ENCODE measurements at regions not wholly inside any gene's neighbourhood (a gene's known extent, or its start where the extent isn't known, plus 50 kb on each side); places are given as distances from the start of the nearest gene placed in this dataset.

- DNase-seq (ENCODE audit: low read depth in 2 of 2), result no peak
Measured at GRCh38 chr18:26703170-26703930, 155.0 kb upstream of the KCTD1 start.

- DNase-seq (ENCODE audit: low read depth in 2 of 2), result no peak
Measured at GRCh38 chr18:26702086-26702485, 153.7 kb upstream of the KCTD1 start.

- DNase-seq (ENCODE audit: low read depth in 2 of 2), result no peak
Measured at GRCh38 chr18:26700728-26701127, 152.4 kb upstream of the KCTD1 start.

- DNase-seq (ENCODE audit: low read depth in 2 of 2), result no peak
Measured at GRCh38 chr18:26700201-26700600, 151.8 kb upstream of the KCTD1 start.

GRCh38 chr18:26697186-26697884 lies 149.0 kb upstream of the KCTD1 start:
- no peak for DNase-seq (ENCODE audit: low read depth in 2 of 2)

- DNase-seq (ENCODE audit: low read depth in 2 of 2), result no peak
Measured at GRCh38 chr18:26696786-26697185, 148.4 kb upstream of the KCTD1 start.

GRCh38 chr18:26696308-26696707 lies 148.0 kb upstream of the KCTD1 start:
- no peak for DNase-seq (ENCODE audit: low read depth in 2 of 2)

- DNase-seq (ENCODE audit: low read depth in 2 of 2), result no peak
Measured at GRCh38 chr18:26689226-26689879, 141.0 kb upstream of the KCTD1 start.

GRCh38 chr18:26686532-26686931 lies 138.2 kb upstream of the KCTD1 start:
- no peak for DNase-seq (ENCODE audit: low read depth in 2 of 2)

- DNase-seq (ENCODE audit: low read depth in 2 of 2), result no peak
Measured at GRCh38 chr18:26685438-26686157, 137.2 kb upstream of the KCTD1 start.

GRCh38 chr18:26677957-26678356 lies 129.6 kb upstream of the KCTD1 start:
- DNase-seq (ENCODE audit: low read depth in 2 of 2), result no peak

- no peak for DNase-seq (ENCODE audit: low read depth in 2 of 2)
Measured at GRCh38 chr18:26667046-26667445, 118.7 kb upstream of the KCTD1 start.

- no peak for DNase-seq (ENCODE audit: low read depth in 2 of 2)
Measured at GRCh38 chr18:26662996-26663395, 114.6 kb upstream of the KCTD1 start.

- no peak for DNase-seq (ENCODE audit: low read depth in 2 of 2)
Measured at GRCh38 chr18:26657631-26658581, 109.6 kb upstream of the KCTD1 start.

GRCh38 chr18:26656944-26657536 lies 108.7 kb upstream of the KCTD1 start:
- DNase-seq (ENCODE audit: low read depth in 2 of 2), result no peak

GRCh38 chr18:26656431-26656943 lies 108.1 kb upstream of the KCTD1 start:
- no peak for DNase-seq (ENCODE audit: low read depth in 2 of 2)

GRCh38 chr18:26655525-26656430 lies 107.4 kb upstream of the KCTD1 start:
- no peak for DNase-seq (ENCODE audit: low read depth in 2 of 2)

- no peak for DNase-seq (ENCODE audit: low read depth in 2 of 2)
Measured at GRCh38 chr18:26654616-26655524, 106.5 kb upstream of the KCTD1 start.

Measured in stimulated activated CD4-positive, alpha-beta T cell treated with anti-CD3 and anti-CD28 coated beads, Interleukin-12 subunit alpha, Interleukin-12 subunit beta, amount 100 ng/mL, for 24 hours (primary cell).